H1 (cell line): ENCODE measurements at regions not wholly inside any gene's neighbourhood (a gene's known extent, or its start where the extent isn't known, plus 50 kb on each side); places are given as distances from the start of the nearest gene placed in this dataset.

Experiments used
- CTCF ChIA-PET: fragments of 300-600 bp; sonication (Branson Sonifier 250); formaldehyde crosslinking; loops from one replicate; lab custom pipeline; 2021; ENCODE audit not compliant: partially characterized antibody; lab: Charles Lee
- POLR2A ChIA-PET: fragments of 300-600 bp; sonication (Branson Sonifier 250); formaldehyde crosslinking; loops from one replicate; lab custom pipeline; 2021; ENCODE audit warnings: inconsistent platforms; ENCODE audit not compliant: partially characterized antibody; lab: Charles Lee
- DNase-seq, 2 experiments: peaks; one replicate each; pipeline versions ENCODE4 v3.0.0 to v3.0.0-alpha.2; 2010 to 2022; ENCODE audit warnings: low spot score in 2 of 2, low read depth in 1 of 2, mixed read lengths in 1 of 2
- FAIRE-seq: peaks from 2 replicates; lab custom pipeline; 2011; peaks lifted over from hg19 to GRCh38; lab: Jason Lieb, UNC
- H2AFZ ChIP-seq: 2 replicates; pipeline ENCODE4 v1.8.1; 2012; ENCODE audit warnings: low read length, inconsistent platforms
- H2AK5ac ChIP-seq: 2 replicates; pipeline ENCODE4 v1.6.1; 2013; ENCODE audit warnings: low read depth, low read length
- H2BK120ac ChIP-seq: replicated peaks from 2 replicates; pipeline ENCODE3; 2013; ENCODE audit warnings: low read depth, low read length, inconsistent platforms
- H2BK12ac ChIP-seq: 2 replicates; pipeline ENCODE4 v1.6.1; 2013; ENCODE audit warnings: low read depth, low read length
- H2BK15ac ChIP-seq: 2 replicates; pipeline ENCODE4 v1.6.1; 2013; ENCODE audit warnings: low read length
- H2BK20ac ChIP-seq: 2 replicates; pipeline ENCODE4 v1.6.1; 2013; ENCODE audit warnings: low read length
- H2BK5ac ChIP-seq: 2 replicates; pipeline ENCODE4 v1.6.1; 2013; ENCODE audit warnings: low read depth, low read length
- H3K14ac ChIP-seq: 2 replicates; pipeline ENCODE4 v1.6.1; 2013; ENCODE audit warnings: inconsistent platforms; ENCODE audit not compliant: insufficient read length
- H3K18ac ChIP-seq: 2 replicates; pipeline ENCODE4 v1.6.1; 2013; ENCODE audit warnings: low read length; ENCODE audit errors: extremely low read depth
- H3K23ac ChIP-seq: 2 replicates; pipeline ENCODE4 v1.6.1; 2013; ENCODE audit warnings: inconsistent platforms; ENCODE audit not compliant: insufficient read length
- H3K23me2 ChIP-seq: 2 replicates; pipeline ENCODE4 v1.6.1; 2013; ENCODE audit warnings: low read depth, low read length
- H3K27ac ChIP-seq: 2 replicates; pipeline ENCODE4 v1.6.1; 2011; ENCODE audit warnings: low read depth, low read length, inconsistent platforms
- H3K27me3 ChIP-seq, 4 experiments: replicated peaks in 1 of 4; 1 replicate in 1 of 4; 2 replicates in 3 of 4; pipeline versions ENCODE4 v1.6.1 to v1.8.1; 2011 to 2013; ENCODE audit warnings: low read length in 3 of 4, mild to moderate bottlenecking in 3 of 4, inconsistent platforms in 2 of 4, mixed read lengths in 2 of 4, moderate library complexity in 1 of 4; ENCODE audit not compliant: control insufficient read depth in 3 of 4, insufficient read depth in 3 of 4; ENCODE audit errors: extremely low read depth in 1 of 4
- H3K36me3 ChIP-seq, 4 experiments: 2 replicates each; pipeline versions ENCODE4 v1.6.1 to v1.8.1; 2011 to 2013; ENCODE audit warnings: mild to moderate bottlenecking in 4 of 4, low read length in 3 of 4, moderate library complexity in 2 of 4, control low read depth in 1 of 4, inconsistent platforms in 1 of 4; ENCODE audit not compliant: insufficient read depth in 4 of 4, control insufficient read depth in 2 of 4
- H3K4ac ChIP-seq: replicated peaks from 2 replicates; pipeline ENCODE3; 2013; ENCODE audit warnings: low read length, low read depth, mixed read lengths, inconsistent platforms; ENCODE audit not compliant: insufficient read length
- H3K4me1 ChIP-seq, 4 experiments: replicated peaks in 1 of 4; 1 replicate in 1 of 4; 2 replicates in 3 of 4; pipeline versions ENCODE4 v1.6.1 to v1.8.1; 2011 to 2013; ENCODE audit warnings: low read length in 3 of 4, inconsistent platforms in 2 of 4, mixed read lengths in 1 of 4; ENCODE audit not compliant: insufficient read depth in 4 of 4, control insufficient read depth in 3 of 4
- H3K4me2 ChIP-seq, 2 experiments: 2 replicates each; pipeline versions ENCODE4 v1.6.1 to v1.8.1; 2011 to 2013; ENCODE audit warnings: low read depth in 2 of 2, low read length in 2 of 2, control low read depth in 1 of 2, inconsistent platforms in 1 of 2, mild to moderate bottlenecking in 1 of 2; ENCODE audit not compliant: insufficient read depth in 1 of 2
- H3K4me3 ChIP-seq, 4 experiments: fragments of 200-600, 300-600 bp in 1 of 4; sonication (generic), shearing (Covaris generic), sonication (Bioruptor Twin) in 1 of 4; 2 replicates each; pipeline versions ENCODE4 v1.5.1 to v1.8.1; 2011 to 2016; ENCODE audit warnings: low read length in 4 of 4, low read depth in 3 of 4, control low read depth in 2 of 4, inconsistent platforms in 2 of 4, mild to moderate bottlenecking in 2 of 4, mixed read lengths in 1 of 4, moderate library complexity in 1 of 4; ENCODE audit not compliant: insufficient read depth in 2 of 4; ENCODE audit errors: extremely low read depth in 1 of 4
- H3K56ac ChIP-seq: replicated peaks from 2 replicates; pipeline ENCODE3; 2013; ENCODE audit warnings: low read depth, mild to moderate bottlenecking, mixed read lengths, low read length, inconsistent platforms; ENCODE audit not compliant: insufficient read length
- H3K79me1 ChIP-seq: 2 replicates; pipeline ENCODE4 v1.6.1; 2013; ENCODE audit warnings: low read depth, low read length, control low read depth
- H3K79me2 ChIP-seq, 2 experiments: 2 replicates each; pipeline versions ENCODE4 v1.6.1 to v1.8.1; 2012 to 2013; ENCODE audit warnings: low read length in 2 of 2, mild to moderate bottlenecking in 2 of 2, inconsistent platforms in 1 of 2; ENCODE audit not compliant: insufficient read depth in 2 of 2, control insufficient read depth in 1 of 2
- H3K9ac ChIP-seq, 4 experiments: replicated peaks in 1 of 4; 1 replicate in 1 of 4; 2 replicates in 3 of 4; pipeline versions ENCODE4 v1.6.1 to v1.8.1; 2011 to 2013; ENCODE audit warnings: low read depth in 3 of 4, low read length in 3 of 4, control low read depth in 2 of 4, mild to moderate bottlenecking in 2 of 4, moderate library complexity in 2 of 4, inconsistent platforms in 1 of 4; ENCODE audit errors: extremely low read depth in 1 of 4
- H3K9me3 ChIP-seq, 2 experiments: 2 replicates each; pipeline versions ENCODE4 v1.6.1 to v1.8.1; 2012 to 2013; ENCODE audit warnings: mild to moderate bottlenecking in 2 of 2, moderate library complexity in 2 of 2, control low read depth in 1 of 2, inconsistent platforms in 1 of 2, low read depth in 1 of 2, low read length in 1 of 2, mixed read lengths in 1 of 2; ENCODE audit not compliant: insufficient read depth in 2 of 2
- H4K20me1 ChIP-seq, 2 experiments: replicated peaks in 1 of 2; 2 replicates each; pipeline versions ENCODE3 to v1.8.1; 2011 to 2013; ENCODE audit warnings: inconsistent platforms in 2 of 2, low read length in 2 of 2, mild to moderate bottlenecking in 1 of 2; ENCODE audit not compliant: insufficient read depth in 2 of 2, control insufficient read depth in 1 of 2
- H4K5ac ChIP-seq: 2 replicates; pipeline ENCODE4 v1.6.1; 2013; ENCODE audit warnings: low read length, low read depth, mixed read lengths, inconsistent platforms; ENCODE audit not compliant: insufficient read length
- H4K8ac ChIP-seq: 2 replicates; pipeline ENCODE4 v1.8.0; 2013; ENCODE audit warnings: mild to moderate bottlenecking, moderate library complexity, low read length, inconsistent platforms; ENCODE audit not compliant: insufficient read depth; ENCODE audit errors: extremely low read depth
- H4K91ac ChIP-seq: replicated peaks from 2 replicates; pipeline ENCODE3; 2013; ENCODE audit warnings: low read length, mixed read lengths, inconsistent platforms; ENCODE audit not compliant: insufficient read length
- ASH2L ChIP-seq: fragments of 200-600, 300-600 bp; sonication (generic); IDR thresholded peaks from one replicate; pipeline ENCODE4 v1.7.1; 2017; ENCODE audit warnings: low read length
- POLR2A ChIP-seq, 2 experiments: IDR thresholded peaks; 1 replicate in 1 of 2; 2 replicates in 1 of 2; pipeline ENCODE4 v1.6.1; 2011; ENCODE audit warnings: low read depth in 2 of 2, low read length in 2 of 2, mild to moderate bottlenecking in 2 of 2; ENCODE audit errors: control extremely low read depth in 1 of 2
- POU5F1 ChIP-seq: IDR thresholded peaks from 2 replicates; pipeline ENCODE4 v1.6.1; 2011; ENCODE audit warnings: low read depth, mild to moderate bottlenecking, low read length, moderate library complexity
- RXRA ChIP-seq: IDR thresholded peaks from 2 replicates; pipeline ENCODE4 v1.6.1; 2011; ENCODE audit warnings: low read depth, mild to moderate bottlenecking, low read length, moderate library complexity; ENCODE audit not compliant: insufficient read depth
- WGBS, 2 experiments: shearing (Covaris generic) in 1 of 2; methylation state at CpG; one replicate each; pipeline versions ENCODE4 v1.1.6 to v1.1.7; 2013 to 2015; ENCODE audit warnings: low lambda C conversion rate in 2 of 2, mixed read lengths in 2 of 2, inconsistent platforms in 1 of 2, low coverage in 1 of 2, missing lambda C conversion rate in 1 of 2; ENCODE audit not compliant: insufficient replicate concordance in 2 of 2, insufficient coverage in 1 of 2, insufficient read length in 1 of 2; ENCODE audit errors: extremely low coverage in 1 of 2, missing lambda C conversion rate in 1 of 2; 5-methylcytosine and 5-hydroxymethylcytosine counted together

GRCh38 chr16:35152067-35152627 is 1692.7 kb downstream of the TP53TG3F start:
- H3K79me2 ChIP-seq = no peaks in the 10 kb centered on the region
- no peaks in the 10 kb centered on the region for H4K20me1 ChIP-seq
- no peak overlapping the region for H3K4ac ChIP-seq
- H3K27ac ChIP-seq = no peak overlapping the region
- no peak for DNase-seq
- H3K79me1 ChIP-seq = no peaks in the 10 kb centered on the region
- H3K9ac ChIP-seq = no peak overlapping the region
- WGBS, 2 experiments = no CpG with 5 or more reads among the region's 1 CpG
- H3K14ac ChIP-seq = no peak overlapping the region
- no peaks in the 10 kb centered on the region for H3K23me2 ChIP-seq
- no peak overlapping the region for H2BK120ac ChIP-seq
- H3K18ac ChIP-seq = no peak overlapping the region
- H3K23ac ChIP-seq = no peak overlapping the region
- CTCF ChIA-PET = no interaction called here
- no peak overlapping the region for H2BK12ac ChIP-seq
- H2AFZ ChIP-seq = no peak overlapping the region
- H3K4me2 ChIP-seq = no peak overlapping the region
- H3K4me1 ChIP-seq = no peaks in the 10 kb centered on the region
- POLR2A ChIA-PET = no interaction called here
- no peak overlapping the region for H2BK5ac ChIP-seq
- no peak overlapping the region for H4K5ac ChIP-seq
- H3K56ac ChIP-seq = no peak overlapping the region
- H3K9me3 ChIP-seq = peaks cover 78 to 89% of the 10 kb centered on the region in 2 experiments
- no peak overlapping the region for H4K91ac ChIP-seq
- H4K8ac ChIP-seq = no peak overlapping the region
- H2BK15ac ChIP-seq = no peak overlapping the region
- H3K36me3 ChIP-seq = no peaks in the 10 kb centered on the region
- H3K27me3 ChIP-seq = no peaks in the 10 kb centered on the region
- H2AK5ac ChIP-seq = no peak overlapping the region
- H2BK20ac ChIP-seq = no peak overlapping the region
- no peak for FAIRE-seq
- no peak overlapping the region for H3K4me3 ChIP-seq
- TF ChIP-seq POU5F1 (no peak), ASH2L (no peak), RXRA (no peak), POLR2A (IDR thresholded peaks at IDR 0.05; ENCODE audit: control extremely low read depth in 1 of 2, low read depth in 2 of 2, low read length in 2 of 2) (no peak)
